ENCODE measurements at regions not wholly inside any gene's neighbourhood (a gene's known extent, or its start where the extent isn't known, plus 50 kb on each side); places are given as distances from the start of the nearest gene placed in this dataset.
"Not testable (repeated sequence)": the region's sequence is repeated elsewhere in the genome, so short reads cannot be mapped to it uniquely, and the experiment has no call there.

GRCh38 chr1:222470252-222470805, 77.6 kb downstream of the HHIPL2 start:
- CTCF ChIA-PET; POLR2A ChIA-PET; H3K36me3 Mint-ChIP-seq; H3K4me1 Mint-ChIP-seq; ATAC-seq; H3K9me3 Mint-ChIP-seq; H3K27ac Mint-ChIP-seq; H3K27me3 Mint-ChIP-seq (ENCODE audit: low read depth); H3K4me3 Mint-ChIP-seq: not testable (repeated sequence)
- peak; percentile 21 for DNase-seq (ENCODE audit: low spot score)
- TF ChIP-seq USF1 (CRISPR knock-in tag; IDR thresholded peaks at IDR 0.05) (peak; percentile 71), USF2 (CRISPR knock-in tag; IDR thresholded peaks at IDR 0.05) (peak; percentile 80)

GRCh38 chr1:222466150-222466865, 81.6 kb downstream of the HHIPL2 start:
- peaks cover 18% of the 10 kb centered on the region for H3K9me3 Mint-ChIP-seq
- no peak for TF ChIP-seq ZNF512 (CRISPR knock-in tag; IDR thresholded peaks at IDR 0.05; ENCODE audit: borderline replicate concordance)
- TF ChIP-seq TP53 (CRISPR knock-in tag; IDR thresholded peaks at IDR 0.05) = no peak
- TF ChIP-seq ELF4 (CRISPR knock-in tag; IDR thresholded peaks at IDR 0.05; ENCODE audit: low read depth) = no peak
- no peak for TF ChIP-seq AFF4 (CRISPR knock-in tag; IDR thresholded peaks at IDR 0.05; ENCODE audit: borderline replicate concordance)
- TF ChIP-seq IRF2 (CRISPR knock-in tag; IDR thresholded peaks at IDR 0.05; ENCODE audit: borderline replicate concordance, low read depth) = no peak
- TF ChIP-seq STAT6 (CRISPR knock-in tag; conservative IDR thresholded peaks at IDR 0.05; ENCODE audit: low read depth) = no peak
- TF ChIP-seq ZNF423 (CRISPR knock-in tag; IDR thresholded peaks at IDR 0.05) = no peak
- TF ChIP-seq ZNF138 (CRISPR knock-in tag; conservative IDR thresholded peaks at IDR 0.05) = no peak
- TF ChIP-seq ATF6 (CRISPR knock-in tag; IDR thresholded peaks at IDR 0.05) = no peak
- TF ChIP-seq ERG (CRISPR knock-in tag; IDR thresholded peaks at IDR 0.05) = no peak
- TF ChIP-seq PREB (CRISPR knock-in tag; IDR thresholded peaks at IDR 0.05; ENCODE audit: borderline replicate concordance) = no peak
- ChIA-PET POLR2A (no interaction called here), CTCF (interaction anchor here (0.7 to 3.6 kb wide), 5 partner anchors 8 to 624 kb away, joined by 3 to 40 read pairs (median 12); no protein-coding TSS in a partner anchor)
- no peaks in the 10 kb centered on the region for H3K36me3 Mint-ChIP-seq
- H3K27me3 Mint-ChIP-seq (ENCODE audit: low read depth) = no peaks in the 10 kb centered on the region
- H3K27ac Mint-ChIP-seq = no peak overlapping the region
- no peak for DNase-seq (ENCODE audit: low spot score)
- no peak for ATAC-seq
- peak overlapping the region; percentile 18; the same call in 1 of the 2 replicates for H3K4me3 Mint-ChIP-seq
- peaks cover 3% of the 10 kb centered on the region for H3K4me1 Mint-ChIP-seq

Data from WTC11 (cell line).